Right renal cortex interstitium (tissue), 3 donors: ENCODE measurements at regions not wholly inside any gene's neighbourhood (a gene's known extent, or its start where the extent isn't known, plus 50 kb on each side); places are given as distances from the start of the nearest gene placed in this dataset.

Source experiments
- DNase-seq, 3 donors: peaks; one replicate each; pipeline ENCODE4 v3.0.0-alpha.2; 2013; ENCODE audit warnings: low read depth in 3 of 3, low spot score in 2 of 3

DNA sequence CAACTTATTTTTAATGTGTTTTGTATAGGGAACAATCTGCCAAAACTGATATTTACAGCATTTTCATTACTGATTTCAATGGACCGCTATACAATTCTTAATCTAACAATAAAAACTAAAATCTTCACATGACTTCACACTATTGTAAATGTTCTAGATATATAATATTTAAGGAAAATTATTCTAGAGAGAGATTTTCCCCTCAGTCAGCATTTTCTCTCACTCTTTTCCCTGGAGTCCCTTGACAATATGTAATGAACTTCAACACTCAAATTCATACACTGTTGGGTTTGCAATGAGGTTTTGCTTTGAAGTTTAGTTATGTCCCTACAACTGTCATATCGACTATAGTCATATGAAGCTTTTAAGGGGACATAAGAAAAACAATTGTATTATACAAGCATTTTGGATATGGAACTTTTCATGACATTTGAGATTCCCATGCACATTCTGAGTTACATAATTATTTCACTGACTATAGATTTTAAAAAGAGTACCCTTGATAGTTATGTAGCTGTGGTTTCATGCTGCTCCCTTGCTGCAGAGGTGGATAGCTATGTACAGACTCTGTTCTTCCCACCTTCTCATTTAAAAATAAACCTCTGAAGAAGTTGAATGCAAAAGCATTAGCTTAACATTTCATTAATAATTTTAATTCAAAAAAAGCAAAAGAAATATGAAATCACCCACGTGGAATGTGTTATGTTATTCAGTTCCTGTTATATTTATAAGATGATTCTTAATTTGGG, 338.5 kb downstream of the AKAIN1 start:
- no peak for DNase-seq

DNA sequence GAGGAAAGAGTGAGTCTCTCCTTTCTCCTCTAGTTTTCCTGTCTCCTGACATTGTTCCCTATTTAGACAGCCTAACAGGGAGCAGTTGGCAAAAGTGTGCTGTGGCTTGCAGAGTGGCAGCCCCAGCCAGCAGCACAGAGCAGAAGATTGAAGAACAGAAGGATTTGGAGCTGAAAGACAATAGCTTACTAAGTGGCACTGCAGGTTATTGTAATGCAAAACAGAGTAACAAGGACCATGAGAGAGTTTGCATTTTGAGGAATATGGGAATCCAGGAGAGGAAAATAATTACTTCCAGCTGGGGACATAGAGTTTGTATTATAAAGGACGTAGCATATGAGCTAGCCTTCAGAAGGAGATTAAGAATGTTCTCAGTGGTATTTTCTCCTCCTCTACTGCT, 342.4 kb downstream of the AKAIN1 start:
- no peak for DNase-seq

DNA sequence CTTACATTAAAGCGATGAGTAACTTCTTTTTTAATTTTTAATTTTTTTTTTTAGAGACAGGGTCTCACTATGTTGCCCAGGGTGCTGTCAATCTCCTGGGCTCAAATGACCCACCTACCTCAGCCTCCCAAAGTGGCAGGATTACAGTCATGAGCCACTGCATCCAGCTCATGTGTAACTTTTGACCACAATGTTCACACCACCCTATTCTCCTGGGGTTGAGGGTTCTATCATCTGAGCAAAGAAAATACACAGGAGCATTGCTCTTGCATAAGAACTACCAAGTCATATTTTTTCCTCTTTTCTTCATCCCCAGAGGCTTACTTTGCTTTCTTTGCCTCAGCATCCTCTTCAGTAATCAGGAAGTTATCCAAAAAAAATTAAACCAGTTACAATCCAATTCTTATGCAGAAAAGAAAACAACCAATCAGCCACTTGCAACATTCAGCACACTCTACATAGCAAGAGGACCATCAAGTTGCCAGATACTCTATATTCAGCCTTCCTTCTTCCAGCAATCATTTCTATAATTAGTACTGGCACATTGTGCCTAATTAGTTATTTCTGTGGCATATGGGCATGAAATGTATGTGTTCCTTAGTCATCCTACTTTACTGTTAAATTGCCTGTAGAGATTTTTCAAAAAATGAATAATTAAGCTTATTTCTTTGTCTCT, 345.6 kb downstream of the AKAIN1 start:
- DNase-seq: no peak

DNA sequence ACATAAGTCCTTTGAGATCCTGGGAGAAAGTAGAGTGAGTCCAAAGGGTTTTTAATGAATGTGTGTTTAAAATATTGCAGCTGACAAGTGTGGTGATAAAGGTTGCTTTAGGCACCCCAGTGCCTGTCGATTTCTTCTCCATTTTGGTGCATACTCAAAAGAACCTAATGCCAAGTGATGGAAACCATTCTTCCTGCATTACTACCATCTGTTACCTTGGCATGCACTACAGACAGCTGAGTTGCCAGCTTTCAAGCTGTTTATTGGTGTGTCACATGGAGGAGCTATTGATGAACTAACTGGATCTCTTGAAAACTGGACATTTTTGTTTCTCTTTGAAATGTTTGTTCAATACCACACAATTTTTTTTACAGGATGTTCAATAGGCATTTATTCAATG, 350.0 kb downstream of the AKAIN1 start:
- no peak for DNase-seq

GRCh38 chr18:4844320-4844719, 352.7 kb downstream of the AKAIN1 start:
- no peak for DNase-seq

- DNase-seq: no peak
Observed at GRCh38 chr18:4843771-4844170, 353.3 kb downstream of the AKAIN1 start.

DNA sequence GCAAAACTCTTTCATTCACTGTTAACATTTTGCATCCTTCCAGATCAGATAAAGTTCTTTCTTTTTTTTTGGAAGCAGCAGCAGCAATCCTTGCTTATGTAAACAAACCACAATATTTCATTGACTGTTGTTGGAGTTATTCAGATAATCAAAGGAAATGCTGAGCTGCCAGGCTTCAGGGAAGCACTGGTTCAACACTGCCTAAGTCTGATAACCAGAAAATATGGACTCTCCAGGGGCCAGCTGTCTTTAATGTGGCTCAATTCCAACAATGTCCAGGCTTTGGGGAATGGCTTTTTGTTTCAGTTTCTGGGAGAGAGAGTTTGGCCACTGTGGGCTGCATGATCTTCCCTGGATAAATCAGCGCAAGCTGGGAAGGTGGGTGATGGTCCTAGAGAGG, 354.3 kb downstream of the AKAIN1 start:
- DNase-seq: no peak

GRCh38 chr18:4842287-4842686, 354.8 kb downstream of the AKAIN1 start:
- DNase-seq: no peak

DNA sequence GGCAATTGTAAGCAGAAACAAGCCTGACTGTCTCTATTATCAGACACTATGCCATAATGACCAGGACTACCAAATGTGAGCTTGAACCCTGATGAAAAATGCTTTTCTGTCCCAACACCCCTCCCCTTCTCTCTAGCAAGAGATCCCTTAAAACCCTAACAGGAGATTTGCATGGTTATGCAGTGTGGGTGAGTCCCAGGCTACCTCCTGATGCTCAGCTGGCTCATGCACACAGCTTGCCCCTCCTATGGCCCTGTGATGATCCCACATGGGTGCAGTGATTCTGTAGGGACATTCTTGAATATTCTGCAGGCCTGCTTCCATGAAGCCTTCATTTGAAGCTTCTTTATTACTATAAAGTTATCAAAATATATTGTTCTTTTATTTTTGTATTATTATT, 357.4 kb downstream of the AKAIN1 start:
- DNase-seq: no peak

- DNase-seq: no peak
Observed at GRCh38 chr18:4836141-4836540, 360.9 kb downstream of the AKAIN1 start.

GRCh38 chr18:4831791-4832375, 365.2 kb downstream of the AKAIN1 start:
- no peak for DNase-seq

DNA sequence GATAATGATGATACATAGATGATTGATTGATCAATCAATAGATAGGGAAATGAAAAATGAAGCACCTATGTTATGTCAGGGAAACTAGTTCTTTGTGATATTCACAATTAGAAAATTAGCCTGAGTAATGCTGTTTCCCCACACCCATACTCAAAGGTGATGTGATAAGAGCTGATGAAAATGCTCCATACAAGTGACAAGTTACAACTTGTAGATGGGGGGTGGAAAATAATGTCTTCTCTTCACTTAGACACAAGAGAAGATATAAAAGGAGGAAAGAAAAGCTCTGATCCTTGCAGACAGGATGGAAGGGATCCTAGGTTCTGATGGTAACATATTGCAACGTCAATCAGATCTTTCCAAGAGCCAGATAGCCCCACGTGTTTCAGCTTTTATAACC, 365.9 kb downstream of the AKAIN1 start:
- DNase-seq: no peak

DNA sequence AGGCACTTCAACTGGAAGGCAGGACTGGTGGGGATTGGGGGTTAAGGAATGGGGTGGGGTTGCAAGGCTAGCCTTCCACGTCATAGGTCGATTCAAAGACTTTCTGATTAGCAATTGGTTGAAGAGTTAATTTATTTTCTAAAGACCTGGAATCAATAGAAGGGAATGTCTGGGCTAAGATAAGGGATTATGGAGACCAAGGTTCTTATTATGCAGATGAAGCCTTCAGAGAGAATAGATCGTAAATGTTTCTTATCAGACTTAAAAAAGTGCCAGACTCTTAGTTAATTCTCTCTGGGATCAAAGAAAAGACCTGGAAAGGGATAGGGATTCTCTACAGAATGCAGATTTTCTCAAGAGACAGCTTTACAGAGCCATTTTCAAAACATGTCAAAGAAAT, 368.0 kb upstream of the DLGAP1 start:
- no peak for DNase-seq

DNA sequence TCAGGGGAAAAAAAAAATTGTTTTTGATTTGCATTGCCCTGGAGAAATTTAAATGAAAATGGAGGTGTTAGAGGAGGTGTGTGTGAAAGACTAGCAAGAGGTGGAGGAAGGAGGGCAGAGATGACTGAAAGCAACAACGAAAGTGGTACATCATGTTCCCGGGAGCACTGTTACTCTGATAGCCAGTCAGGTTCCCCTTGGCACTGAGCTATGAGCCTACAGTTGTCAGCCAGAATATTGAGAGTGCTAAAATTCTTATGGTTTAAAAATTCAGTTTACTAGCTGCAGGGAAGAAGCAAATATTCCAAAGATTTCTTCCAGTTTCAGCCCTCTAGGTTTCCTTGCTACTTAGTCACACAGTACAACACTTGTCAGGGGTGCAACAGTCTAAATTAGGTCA, 366.7 kb upstream of the DLGAP1 start:
- DNase-seq: no peak

- no peak for DNase-seq
Observed at GRCh38 chr18:4817665-4818064, 362.6 kb upstream of the DLGAP1 start.

DNA sequence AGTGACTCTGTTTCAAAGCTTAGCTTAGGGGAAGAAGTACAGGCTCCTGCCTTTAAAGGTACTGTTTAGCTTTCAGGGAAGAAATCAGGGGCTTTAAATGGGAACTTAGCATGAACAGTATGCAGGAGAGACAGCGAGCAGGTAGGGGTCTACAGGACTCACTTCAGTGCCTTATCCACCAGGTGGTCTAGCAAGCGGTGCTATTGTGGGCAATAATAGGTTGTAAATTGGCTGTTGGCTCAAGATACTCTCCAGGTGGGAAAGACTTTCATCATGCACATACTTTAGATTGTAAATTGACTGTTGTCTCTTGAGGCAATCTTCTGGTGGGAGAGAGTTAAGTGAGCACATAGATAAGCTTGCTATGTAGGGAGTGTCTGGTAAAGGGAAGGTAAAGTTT, 358.6 kb upstream of the DLGAP1 start:
- DNase-seq: no peak

- no peak for DNase-seq
Observed at GRCh38 chr18:4808891-4809290, 353.8 kb upstream of the DLGAP1 start.

DNA sequence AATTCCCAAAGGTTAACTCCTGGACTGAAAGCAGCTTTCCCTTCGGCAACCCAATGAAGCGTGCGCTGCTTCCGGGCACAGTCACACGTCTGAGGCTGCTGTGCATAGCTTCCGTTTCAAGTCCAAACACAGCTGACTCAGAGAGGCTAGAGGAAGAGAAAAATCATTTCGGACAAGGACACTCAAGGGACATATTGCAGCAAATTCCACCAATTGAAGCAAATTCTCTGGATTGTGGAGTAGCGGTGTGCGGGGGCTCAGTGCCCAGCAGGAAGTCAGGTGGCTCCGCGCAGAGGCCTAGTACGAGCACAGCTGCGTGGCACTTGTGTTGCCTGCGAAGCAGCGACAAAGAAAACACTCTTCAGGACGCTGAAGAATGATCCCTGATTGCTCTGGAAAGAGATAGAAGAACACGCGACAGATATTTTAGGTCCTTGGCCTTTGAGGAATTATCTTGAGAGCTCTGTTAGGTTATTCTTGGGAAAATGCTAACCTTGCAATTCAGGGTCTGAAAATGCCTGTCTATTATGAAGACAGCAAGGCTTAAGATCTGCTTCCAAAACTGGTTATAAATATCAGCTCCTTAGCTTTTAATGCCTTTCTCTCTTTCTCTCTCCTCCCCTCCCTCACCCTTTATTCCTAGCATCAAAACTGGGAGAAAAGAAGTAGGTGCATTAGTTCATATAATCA, 352.6 kb upstream of the DLGAP1 start:
- no peak for DNase-seq

DNA sequence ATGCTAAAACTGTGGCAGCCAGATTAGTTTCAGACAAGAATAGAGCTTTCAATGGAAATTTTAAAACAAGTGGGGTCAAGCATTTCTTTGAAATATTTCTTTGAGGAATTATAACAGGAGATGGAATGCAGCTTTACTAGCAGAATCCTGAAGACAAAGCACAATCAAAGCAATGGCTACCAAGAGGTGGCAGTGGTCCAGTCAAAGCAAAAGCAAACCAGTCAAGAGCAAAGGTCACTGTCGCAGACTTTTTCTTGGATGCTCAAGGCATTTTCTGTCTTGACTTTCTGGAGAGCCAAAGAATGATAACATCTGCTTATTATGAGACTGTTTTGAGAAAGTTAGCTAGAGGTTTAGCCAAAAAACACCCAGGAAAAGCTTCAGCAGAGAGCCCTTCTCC, 351.2 kb upstream of the DLGAP1 start:
- no peak for DNase-seq

DNA sequence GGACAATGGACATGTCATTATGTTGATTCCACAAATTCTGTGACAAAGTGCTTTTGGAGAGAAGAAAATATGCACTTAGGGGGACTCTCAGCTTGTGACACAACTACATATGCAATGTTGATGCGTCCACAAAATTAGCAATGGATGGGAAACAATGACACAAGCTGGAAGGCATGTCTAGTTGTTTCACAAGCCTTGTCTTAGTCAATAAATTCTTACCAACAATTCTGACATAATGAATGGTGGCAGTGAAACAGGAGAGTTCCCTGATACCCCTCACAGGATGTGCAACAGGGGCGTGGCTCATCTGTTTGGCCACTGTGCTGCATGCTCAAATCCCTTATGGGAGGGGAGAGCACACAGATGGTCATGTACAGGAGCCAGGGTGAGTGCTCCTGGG, 347.2 kb upstream of the DLGAP1 start:
- DNase-seq: no peak

DNA sequence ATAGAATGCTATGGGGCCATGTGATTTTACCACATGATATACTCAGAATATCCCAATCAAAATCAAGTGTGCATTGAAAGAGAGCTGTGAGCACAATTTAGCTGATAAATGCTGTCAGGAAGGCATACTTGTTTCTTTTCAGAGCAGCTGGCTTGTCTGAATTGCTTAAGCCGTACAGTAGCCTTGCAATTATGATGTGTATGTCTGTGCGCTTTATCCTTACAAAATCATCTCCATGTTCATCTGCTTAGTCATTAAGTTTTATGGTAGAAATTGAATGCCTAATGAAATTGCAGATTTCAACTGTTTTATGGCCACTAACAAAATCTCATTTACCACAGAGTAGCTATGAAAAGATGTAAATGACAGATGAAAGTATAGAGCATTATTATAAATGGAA, 346.0 kb upstream of the DLGAP1 start:
- DNase-seq: no peak
